Fibroblast of lung (primary cell): ENCODE measurements at regions not wholly inside any gene's neighbourhood (a gene's known extent, or its start where the extent isn't known, plus 50 kb on each side); places are given as distances from the start of the nearest gene placed in this dataset.

Experiments
- DNase-seq, 2 donors: peaks; one replicate each; pipeline versions ENCODE4 v3.0.0 to v3.0.0-alpha.2; 2010; ENCODE audit warnings: low read depth in 2 of 2
- H2AFZ ChIP-seq: 2 replicates; pipeline ENCODE4 v1.5.1; 2012; ENCODE audit warnings: low read length, control low read depth, inconsistent platforms
- H3K27ac ChIP-seq: 2 replicates; pipeline ENCODE4 v1.5.1; 2011; ENCODE audit warnings: low read length, control low read depth; ENCODE audit not compliant: insufficient read depth
- H3K27me3 ChIP-seq: 2 replicates; pipeline ENCODE4 v1.5.1; 2011; ENCODE audit warnings: mild to moderate bottlenecking, low read length; ENCODE audit not compliant: control insufficient read depth, insufficient read depth
- H3K36me3 ChIP-seq: 2 replicates; pipeline ENCODE4 v1.5.1; 2011; ENCODE audit warnings: low read length; ENCODE audit not compliant: control insufficient read depth, insufficient read depth
- H3K4me1 ChIP-seq: 2 replicates; pipeline ENCODE4 v1.5.1; 2011; ENCODE audit warnings: low read length; ENCODE audit not compliant: control insufficient read depth, insufficient read depth; ENCODE audit errors: extremely low read depth
- H3K4me2 ChIP-seq: 2 replicates; pipeline ENCODE4 v1.5.1; 2011; ENCODE audit warnings: low read length, control low read depth; ENCODE audit not compliant: insufficient read depth; ENCODE audit errors: extremely low read depth
- H3K4me3 ChIP-seq, 4 experiments: fragments of 200-600 bp in 1 of 4; sonication (generic) in 1 of 4; replicated peaks in 1 of 4; 2 replicates each; pipeline ENCODE4 v1.5.1; 2011 to 2016; ENCODE audit warnings: low read length in 4 of 4, low read depth in 3 of 4, mild to moderate bottlenecking in 3 of 4, control low read depth in 2 of 4, inconsistent platforms in 1 of 4, mixed read lengths in 1 of 4; ENCODE audit not compliant: insufficient read depth in 1 of 4; ENCODE audit errors: control extremely low read depth in 1 of 4
- H3K79me2 ChIP-seq: 2 replicates; pipeline ENCODE4 v1.5.1; 2012; ENCODE audit warnings: mild to moderate bottlenecking, low read length, inconsistent platforms; ENCODE audit not compliant: control insufficient read depth, insufficient read depth
- H3K9ac ChIP-seq: 2 replicates; pipeline ENCODE4 v1.5.1; 2011; ENCODE audit warnings: mild to moderate bottlenecking, low read length, control low read depth; ENCODE audit not compliant: insufficient read depth
- H3K9me3 ChIP-seq: 2 replicates; pipeline ENCODE4 v1.5.1; 2012; ENCODE audit warnings: low read depth, low read length; ENCODE audit not compliant: control insufficient read depth, insufficient read depth
- H4K20me1 ChIP-seq: 2 replicates; pipeline ENCODE4 v1.5.1; 2011; ENCODE audit warnings: low read length; ENCODE audit not compliant: control insufficient read depth, insufficient read depth; ENCODE audit errors: extremely low read depth
- CTCF ChIP-seq, 2 donors: IDR thresholded peaks in 1 of 2; conservative IDR thresholded peaks in 1 of 2; 1 replicate in 1 of 2; 2 replicates in 1 of 2; pipeline ENCODE4 v1.5.1; 2011 to 2012; ENCODE audit warnings: low read length in 2 of 2, control low read depth in 1 of 2, inconsistent platforms in 1 of 2, low read depth in 1 of 2, mild to moderate bottlenecking in 1 of 2
- EZH2 ChIP-seq: IDR thresholded peaks from 2 replicates; pipeline ENCODE4 v1.5.1; 2012; ENCODE audit warnings: low read length, control low read depth, mild to moderate bottlenecking; ENCODE audit errors: missing control alignments

DNA sequence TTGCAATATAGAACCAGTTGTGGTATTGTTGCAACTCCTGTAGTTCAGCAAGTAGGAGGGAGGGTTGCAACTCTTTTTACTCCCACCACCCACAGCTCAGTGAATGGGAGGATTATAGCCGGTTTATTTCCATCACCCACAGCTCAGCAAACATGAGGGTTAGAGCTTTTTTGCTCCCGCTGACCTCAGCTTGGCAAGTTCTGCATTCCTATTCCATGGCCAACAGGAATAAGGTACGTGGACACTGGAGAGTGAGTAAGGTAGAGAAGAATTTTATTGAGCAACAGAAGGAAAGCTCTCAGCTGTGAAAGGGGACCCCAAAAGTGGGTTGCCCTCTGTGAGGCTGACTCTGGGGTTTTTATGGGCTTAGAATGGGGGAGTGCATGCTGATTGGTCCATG lies 167.1 kb upstream of the SMIM30 start:
- Histone ChIP-seq H3K9me3 (no peaks in the 10 kb centered on the region), H3K27ac (no peak overlapping the region), H3K27me3 (no peaks in the 10 kb centered on the region), H3K36me3 (no peaks in the 10 kb centered on the region), H3K4me2 (no peak overlapping the region), H3K4me1 (no peaks in the 10 kb centered on the region), H3K9ac (no peak overlapping the region), H2AFZ (no peak overlapping the region), H4K20me1 (no peaks in the 10 kb centered on the region), H3K79me2 (no peaks in the 10 kb centered on the region), H3K4me3 (no peak overlapping the region)
- TF ChIP-seq EZH2: no peak
- DNase-seq: peak in 1 of 2 donors; percentile 21

GRCh38 chr7:113283861-113284260 lies 165.5 kb upstream of the SMIM30 start:
- TF ChIP-seq CTCF (conservative IDR thresholded peaks at IDR 0.05 in 1 of 2, IDR thresholded peaks at IDR 0.05 in 1 of 2; ENCODE audit: low read depth in 1 of 2, low read length in 2 of 2) (no peak), EZH2 (no peak)
- Histone ChIP-seq H3K9ac (no peak overlapping the region), H3K4me2 (no peak overlapping the region), H3K27ac (no peak overlapping the region), H3K4me1 (no peaks in the 10 kb centered on the region), H3K4me3 (no peak overlapping the region), H4K20me1 (no peaks in the 10 kb centered on the region), H3K36me3 (no peaks in the 10 kb centered on the region), H3K9me3 (no peaks in the 10 kb centered on the region), H3K27me3 (no peaks in the 10 kb centered on the region), H2AFZ (no peak overlapping the region), H3K79me2 (no peaks in the 10 kb centered on the region)
- peak; percentile 34 to 50 for DNase-seq

- no peak overlapping the region for H3K9ac ChIP-seq
- no peaks in the 10 kb centered on the region for H3K79me2 ChIP-seq
- H4K20me1 ChIP-seq: no peaks in the 10 kb centered on the region
- no peaks in the 10 kb centered on the region for H3K4me1 ChIP-seq
- H3K36me3 ChIP-seq: no peaks in the 10 kb centered on the region
- H3K9me3 ChIP-seq: no peaks in the 10 kb centered on the region
- H3K4me2 ChIP-seq: no peak overlapping the region
- no peaks in the 10 kb centered on the region for H3K27me3 ChIP-seq
- DNase-seq: no peak
- no peak for TF ChIP-seq CTCF (conservative IDR thresholded peaks at IDR 0.05 in 1 of 2, IDR thresholded peaks at IDR 0.05 in 1 of 2; ENCODE audit: low read depth in 1 of 2, low read length in 2 of 2)
- H3K27ac ChIP-seq: no peak overlapping the region
- H3K4me3 ChIP-seq: no peak overlapping the region
- no peak overlapping the region for H2AFZ ChIP-seq
These were observed 164.5 kb upstream of the SMIM30 start for GRCh38 chr7:113282875-113283274.
